ENCODE measurements at regions not wholly inside any gene's neighbourhood (a gene's known extent, or its start where the extent isn't known, plus 50 kb on each side); places are given as distances from the start of the nearest gene placed in this dataset.

DNA sequence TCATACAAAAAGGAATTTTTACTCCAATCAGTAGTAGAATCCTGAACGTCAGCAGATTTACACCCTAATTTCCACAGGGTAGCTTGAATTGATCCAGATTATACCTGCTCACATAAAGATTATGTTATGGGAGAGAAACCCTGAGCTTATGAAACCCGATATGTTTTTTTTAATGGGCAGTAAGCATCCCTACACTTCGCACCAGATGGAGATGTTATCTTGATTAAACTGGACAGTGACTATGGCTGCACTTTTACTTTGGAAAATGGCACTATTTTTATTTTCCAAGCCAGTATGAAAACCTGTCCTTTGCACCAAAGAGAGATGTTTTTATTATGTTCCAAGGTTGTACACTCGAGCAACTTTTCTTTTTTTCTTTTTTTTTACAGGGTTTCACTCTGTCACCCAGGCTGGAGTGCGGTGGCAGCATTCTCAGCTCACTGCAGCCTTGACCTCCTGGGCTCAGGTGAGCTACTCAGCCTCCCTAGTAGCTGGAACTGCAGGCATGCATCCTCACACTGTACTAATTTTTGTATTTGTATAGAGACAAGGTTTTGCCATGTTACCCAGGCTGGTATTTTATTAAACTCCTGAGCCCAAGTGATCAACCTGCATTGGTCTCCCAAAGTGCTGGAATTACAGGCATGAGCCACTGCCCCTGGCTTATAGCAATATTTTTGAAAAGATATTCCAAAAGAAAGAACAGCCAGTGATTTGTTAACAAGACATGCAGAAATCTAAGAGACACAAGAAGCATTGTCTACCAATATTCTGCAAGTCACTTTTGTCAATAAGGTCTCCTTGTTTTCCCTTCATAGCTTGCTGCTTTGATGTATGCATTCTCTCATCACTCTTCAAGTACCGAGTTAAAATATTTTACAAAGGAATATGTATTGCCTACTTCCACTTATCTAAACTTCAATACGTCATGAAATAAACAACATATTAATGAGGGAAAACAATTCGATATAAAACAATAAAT is 1412.6 kb downstream of the ZPLD1 start:
- intact Hi-C loops (cut with micrococcal nuclease; ENCODE audit: unreplicated experiment), result no loop called here
- Mint-ChIP-seq H3K4me1 (ENCODE audit: low read depth, unreplicated experiment) (no peaks in the 10 kb centered on the region), H3K4me3 (ENCODE audit: unreplicated experiment) (no peak overlapping the region), H3K27me3 (ENCODE audit: insufficient read depth, unreplicated experiment) (no peaks in the 10 kb centered on the region), H3K9me3 (ENCODE audit: unreplicated experiment) (no peaks in the 10 kb centered on the region), H3K27ac (ENCODE audit: unreplicated experiment) (no peak overlapping the region), H3K36me3 (ENCODE audit: insufficient read depth, unreplicated experiment) (no peaks in the 10 kb centered on the region)
- BruUV-seq (replicated peaks), result no TSS peak
- Histone ChIP-seq H3K27me3 (replicated peaks; ENCODE audit: control insufficient read depth, insufficient read depth, low read length) (no peaks in the 10 kb centered on the region), H3K36me3 (ENCODE audit: control insufficient read depth, insufficient read depth, low read length) (no peaks in the 10 kb centered on the region), H3K9me3 (no peaks in the 10 kb centered on the region), H3K4me3 (ENCODE audit: low read depth, low read length) (no peak overlapping the region), H3K4me1 (no peaks in the 10 kb centered on the region)
- DNase-seq, result no peak
- TF ChIP-seq, protein P1, sequence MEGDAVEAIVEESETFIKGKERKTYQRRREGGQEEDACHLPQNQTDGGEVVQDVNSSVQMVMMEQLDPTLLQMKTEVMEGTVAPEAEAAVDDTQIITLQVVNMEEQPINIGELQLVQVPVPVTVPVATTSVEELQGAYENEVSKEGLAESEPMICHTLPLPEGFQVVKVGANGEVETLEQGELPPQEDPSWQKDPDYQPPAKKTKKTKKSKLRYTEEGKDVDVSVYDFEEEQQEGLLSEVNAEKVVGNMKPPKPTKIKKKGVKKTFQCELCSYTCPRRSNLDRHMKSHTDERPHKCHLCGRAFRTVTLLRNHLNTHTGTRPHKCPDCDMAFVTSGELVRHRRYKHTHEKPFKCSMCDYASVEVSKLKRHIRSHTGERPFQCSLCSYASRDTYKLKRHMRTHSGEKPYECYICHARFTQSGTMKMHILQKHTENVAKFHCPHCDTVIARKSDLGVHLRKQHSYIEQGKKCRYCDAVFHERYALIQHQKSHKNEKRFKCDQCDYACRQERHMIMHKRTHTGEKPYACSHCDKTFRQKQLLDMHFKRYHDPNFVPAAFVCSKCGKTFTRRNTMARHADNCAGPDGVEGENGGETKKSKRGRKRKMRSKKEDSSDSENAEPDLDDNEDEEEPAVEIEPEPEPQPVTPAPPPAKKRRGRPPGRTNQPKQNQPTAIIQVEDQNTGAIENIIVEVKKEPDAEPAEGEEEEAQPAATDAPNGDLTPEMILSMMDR (IDR thresholded peaks at IDR 0.05; ENCODE audit: insufficient read depth in 1 of 2, low read depth in 1 of 2, low read length in 1 of 2, severe bottlenecking in 1 of 2, unreplicated experiment in 1 of 2), result no peak
- ChIA-PET POLR2A (no interaction called here), CTCF (no interaction called here)

DNA sequence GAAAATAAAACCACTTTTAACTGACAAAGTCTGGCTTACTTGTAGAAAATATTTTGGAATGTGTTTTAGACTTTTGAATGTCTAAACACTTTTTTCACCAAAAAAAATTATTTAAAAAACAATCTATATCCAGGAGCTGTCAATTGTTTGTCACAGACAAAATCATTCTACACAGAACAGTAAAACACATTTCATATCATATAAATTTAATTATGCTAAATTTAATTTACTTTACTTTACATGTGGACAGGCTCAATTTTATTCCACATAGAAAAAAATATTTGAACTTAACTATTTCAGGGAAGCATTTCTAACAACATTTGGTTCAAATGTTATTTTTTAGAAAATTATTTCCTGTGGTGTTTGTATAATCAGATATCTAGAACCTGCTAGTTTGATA is 1417.0 kb downstream of the ZPLD1 start:
- H3K4me1 ChIP-seq, result no peaks in the 10 kb centered on the region
- ChIA-PET CTCF (no interaction called here), POLR2A (no interaction called here)
- no peaks in the 10 kb centered on the region for H3K27me3 Mint-ChIP-seq (ENCODE audit: insufficient read depth, unreplicated experiment)
- TF ChIP-seq, protein P1 (IDR thresholded peaks at IDR 0.05; ENCODE audit: insufficient read depth in 1 of 2, low read depth in 1 of 2, low read length in 1 of 2, severe bottlenecking in 1 of 2, unreplicated experiment in 1 of 2), result no peak
- intact Hi-C loops (cut with micrococcal nuclease; ENCODE audit: unreplicated experiment), result no loop called here
- no peaks in the 10 kb centered on the region for H3K9me3 Mint-ChIP-seq (ENCODE audit: unreplicated experiment)
- no peak overlapping the region for H3K4me3 ChIP-seq (ENCODE audit: low read depth, low read length)
- no peaks in the 10 kb centered on the region for H3K36me3 Mint-ChIP-seq (ENCODE audit: insufficient read depth, unreplicated experiment)
- DNase-seq, result no peak
- H3K36me3 ChIP-seq (ENCODE audit: control insufficient read depth, insufficient read depth, low read length), result no peaks in the 10 kb centered on the region
- no peak overlapping the region for H3K4me3 Mint-ChIP-seq (ENCODE audit: unreplicated experiment)
- no peak overlapping the region for H3K27ac Mint-ChIP-seq (ENCODE audit: unreplicated experiment)
- no peaks in the 10 kb centered on the region for H3K9me3 ChIP-seq
- no peaks in the 10 kb centered on the region for H3K4me1 Mint-ChIP-seq (ENCODE audit: low read depth, unreplicated experiment)
- no peaks in the 10 kb centered on the region for H3K27me3 ChIP-seq (replicated peaks; ENCODE audit: control insufficient read depth, insufficient read depth, low read length)
- BruUV-seq (replicated peaks), result no TSS peak

DNA sequence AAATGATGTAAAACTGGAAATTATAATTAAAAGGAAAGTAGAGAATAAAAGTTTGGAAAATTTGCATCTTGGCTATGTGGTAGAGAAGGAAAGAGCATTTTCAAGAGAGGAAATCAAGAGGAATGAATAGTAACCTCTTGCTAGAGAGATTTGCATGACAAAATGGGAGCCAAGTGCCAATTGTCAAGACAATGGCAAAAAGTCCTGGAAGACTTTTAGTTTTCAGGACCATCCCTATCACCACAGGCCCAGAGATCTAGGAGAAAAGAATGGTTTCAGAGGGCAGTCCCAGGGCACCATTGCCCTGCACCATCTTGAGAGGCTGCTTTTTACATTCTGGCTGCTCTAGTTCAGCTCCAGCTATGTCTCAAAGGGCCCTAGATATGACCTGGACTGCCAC is 1427.6 kb downstream of the ZPLD1 start:
- H3K27ac Mint-ChIP-seq (ENCODE audit: unreplicated experiment), result no peak overlapping the region
- H3K36me3 ChIP-seq (ENCODE audit: control insufficient read depth, insufficient read depth, low read length), result no peaks in the 10 kb centered on the region
- H3K4me3 Mint-ChIP-seq (ENCODE audit: unreplicated experiment), result no peak overlapping the region
- no peak for DNase-seq
- no peaks in the 10 kb centered on the region for H3K27me3 ChIP-seq (replicated peaks; ENCODE audit: control insufficient read depth, insufficient read depth, low read length)
- no peaks in the 10 kb centered on the region for H3K4me1 ChIP-seq
- intact Hi-C loops (cut with micrococcal nuclease; ENCODE audit: unreplicated experiment), result no loop called here
- TF ChIP-seq, protein P1 (IDR thresholded peaks at IDR 0.05; ENCODE audit: insufficient read depth in 1 of 2, low read depth in 1 of 2, low read length in 1 of 2, severe bottlenecking in 1 of 2, unreplicated experiment in 1 of 2), result no peak
- ChIA-PET POLR2A (no interaction called here), CTCF (no interaction called here)
- H3K4me1 Mint-ChIP-seq (ENCODE audit: low read depth, unreplicated experiment), result no peaks in the 10 kb centered on the region
- H3K9me3 Mint-ChIP-seq (ENCODE audit: unreplicated experiment), result no peaks in the 10 kb centered on the region
- no peak overlapping the region for H3K4me3 ChIP-seq (ENCODE audit: low read depth, low read length)
- H3K9me3 ChIP-seq, result no peaks in the 10 kb centered on the region
- no peaks in the 10 kb centered on the region for H3K36me3 Mint-ChIP-seq (ENCODE audit: insufficient read depth, unreplicated experiment)
- no TSS peak for BruUV-seq (replicated peaks)
- peaks cover 4% of the 10 kb centered on the region for H3K27me3 Mint-ChIP-seq (ENCODE audit: insufficient read depth, unreplicated experiment)

Measured in Caco-2 (cell line).